ENCODE measurements at regions not wholly inside any gene's neighbourhood (a gene's known extent, or its start where the extent isn't known, plus 50 kb on each side); places are given as distances from the start of the nearest gene placed in this dataset.

GRCh38 chr5:39559923-39560322, 135.1 kb upstream of the DAB2 start:
- no peak overlapping the region for H3K4me2 ChIP-seq
- 72% methylated on average over 2 of the region's 2 CpGs for WGBS (ENCODE audit: missing lambda C conversion rate)
- H3K27ac ChIP-seq = no peak overlapping the region
- ATAC-seq (no peak), DNase-seq (ENCODE audit: low read depth in 1 of 2, low spot score in 1 of 2) (no peak), FAIRE-seq (no peak)
- H3K4me1 ChIP-seq = no peaks in the 10 kb centered on the region
- no peaks in the 10 kb centered on the region for H3K9me3 ChIP-seq
- CTCF ChIA-PET = interaction anchor here (1.5 to 1.7 kb wide), 2 partner anchors 11 to 184 kb away, joined by 6 read pairs; no protein-coding TSS in a partner anchor
- POLR2A ChIA-PET = no interaction called here
- TF ChIP-seq KDM5A (IDR thresholded peaks at IDR 0.05) (no peak), PHF8 (IDR thresholded peaks at IDR 0.05; ENCODE audit: borderline replicate concordance, low read depth) (no peak), JUNB (IDR thresholded peaks at IDR 0.05) (no peak), MAZ (IDR thresholded peaks at IDR 0.05; ENCODE audit: borderline replicate concordance, low read depth, low read length) (no peak), CBX8 (IDR thresholded peaks at IDR 0.05) (no peak), FOXS1 (CRISPR knock-in tag; IDR thresholded peaks at IDR 0.05) (no peak), HOXA7 (CRISPR knock-in tag; IDR thresholded peaks at IDR 0.05) (no peak), BCL3 (IDR thresholded peaks at IDR 0.05) (no peak), MYC (IDR thresholded peaks at IDR 0.05; ENCODE audit: borderline replicate concordance, low read length) (no peak), FOSL2 (IDR thresholded peaks at IDR 0.05) (no peak), FOSL2 (CRISPR knock-in tag; IDR thresholded peaks at IDR 0.05) (no peak), ATOH8 (CRISPR knock-in tag; IDR thresholded peaks at IDR 0.05; ENCODE audit: low read depth) (no peak), HEYL (CRISPR knock-in tag; IDR thresholded peaks at IDR 0.05) (no peak), CEBPB (IDR thresholded peaks at IDR 0.05) (no peak)
- no peak overlapping the region for H3K4me3 ChIP-seq

GRCh38 chr5:39558541-39558940, 133.8 kb upstream of the DAB2 start:
- ChIA-PET POLR2A (no interaction called here), CTCF (interaction anchor here (1.6 kb wide), 1 partner anchor 183 kb away, joined by 6 read pairs; no protein-coding TSS in a partner anchor)
- 16% methylated on average over 3 of the region's 3 CpGs for WGBS (ENCODE audit: missing lambda C conversion rate)
- Histone ChIP-seq H3K4me2 (no peak overlapping the region), H3K27ac (no peak overlapping the region), H3K4me3 (no peak overlapping the region), H3K4me1 (no peaks in the 10 kb centered on the region), H3K9me3 (no peaks in the 10 kb centered on the region)
- ATAC-seq (no peak), DNase-seq (ENCODE audit: low read depth in 1 of 2, low spot score in 1 of 2) (no peak), FAIRE-seq (no peak)
- TF ChIP-seq CBX2 (IDR thresholded peaks at IDR 0.05; ENCODE audit: borderline replicate concordance, low read depth) (no peak), EHF (CRISPR knock-in tag; IDR thresholded peaks at IDR 0.05) (no peak), CTCF (IDR thresholded peaks at IDR 0.05) (no peak), CHD2 (IDR thresholded peaks at IDR 0.05; ENCODE audit: low read length, partially characterized antibody) (no peak), MAFK (IDR thresholded peaks at IDR 0.05; ENCODE audit: partially characterized antibody) (no peak), ATOH8 (CRISPR knock-in tag; IDR thresholded peaks at IDR 0.05; ENCODE audit: low read depth) (no peak), USF2 (IDR thresholded peaks at IDR 0.05) (no peak), HEYL (CRISPR knock-in tag; IDR thresholded peaks at IDR 0.05) (no peak), ELK1 (IDR thresholded peaks at IDR 0.05; ENCODE audit: low read depth, low read length) (no peak)
